A549 (cell line): ENCODE measurements at regions not wholly inside any gene's neighbourhood (a gene's known extent, or its start where the extent isn't known, plus 50 kb on each side); places are given as distances from the start of the nearest gene placed in this dataset.

ENCODE experiments used
- MYC ChIP-seq: IDR thresholded peaks from 2 replicates; pipeline ENCODE4 v1.6.1; 2012; ENCODE audit warnings: mild to moderate bottlenecking, inconsistent platforms, low read length, improper control_type of control experiment, borderline replicate concordance
- TF ChIP-seq, protein P1 (sequence below): fragments of 200-600 bp; sonication (generic); IDR thresholded peaks from 2 replicates; pipeline ENCODE4 v1.6.1; 2016; ENCODE audit warnings: antibody characterized with exemption, mild to moderate bottlenecking, moderate library complexity

DNA sequence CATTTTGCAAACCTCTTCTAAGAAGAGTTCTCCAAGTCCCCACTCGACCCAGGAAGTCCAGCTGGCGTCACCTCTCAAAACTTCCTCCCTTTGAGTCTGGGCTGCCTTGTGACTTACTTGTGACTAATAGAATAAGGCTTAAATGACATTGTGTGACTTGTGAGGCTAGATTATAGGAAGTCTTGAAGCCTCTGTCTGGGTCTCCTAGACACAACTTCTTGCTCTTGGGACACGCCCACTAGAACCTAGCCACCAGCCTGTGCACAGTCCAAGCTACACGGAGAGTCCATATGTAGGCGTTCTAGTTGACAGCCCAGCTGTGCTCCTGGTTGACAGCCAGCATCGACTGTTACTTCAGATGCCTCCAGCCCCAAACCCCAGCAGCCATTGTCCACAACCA lies 66.7 kb upstream of the TANC2 start:
- TF ChIP-seq, protein P1, sequence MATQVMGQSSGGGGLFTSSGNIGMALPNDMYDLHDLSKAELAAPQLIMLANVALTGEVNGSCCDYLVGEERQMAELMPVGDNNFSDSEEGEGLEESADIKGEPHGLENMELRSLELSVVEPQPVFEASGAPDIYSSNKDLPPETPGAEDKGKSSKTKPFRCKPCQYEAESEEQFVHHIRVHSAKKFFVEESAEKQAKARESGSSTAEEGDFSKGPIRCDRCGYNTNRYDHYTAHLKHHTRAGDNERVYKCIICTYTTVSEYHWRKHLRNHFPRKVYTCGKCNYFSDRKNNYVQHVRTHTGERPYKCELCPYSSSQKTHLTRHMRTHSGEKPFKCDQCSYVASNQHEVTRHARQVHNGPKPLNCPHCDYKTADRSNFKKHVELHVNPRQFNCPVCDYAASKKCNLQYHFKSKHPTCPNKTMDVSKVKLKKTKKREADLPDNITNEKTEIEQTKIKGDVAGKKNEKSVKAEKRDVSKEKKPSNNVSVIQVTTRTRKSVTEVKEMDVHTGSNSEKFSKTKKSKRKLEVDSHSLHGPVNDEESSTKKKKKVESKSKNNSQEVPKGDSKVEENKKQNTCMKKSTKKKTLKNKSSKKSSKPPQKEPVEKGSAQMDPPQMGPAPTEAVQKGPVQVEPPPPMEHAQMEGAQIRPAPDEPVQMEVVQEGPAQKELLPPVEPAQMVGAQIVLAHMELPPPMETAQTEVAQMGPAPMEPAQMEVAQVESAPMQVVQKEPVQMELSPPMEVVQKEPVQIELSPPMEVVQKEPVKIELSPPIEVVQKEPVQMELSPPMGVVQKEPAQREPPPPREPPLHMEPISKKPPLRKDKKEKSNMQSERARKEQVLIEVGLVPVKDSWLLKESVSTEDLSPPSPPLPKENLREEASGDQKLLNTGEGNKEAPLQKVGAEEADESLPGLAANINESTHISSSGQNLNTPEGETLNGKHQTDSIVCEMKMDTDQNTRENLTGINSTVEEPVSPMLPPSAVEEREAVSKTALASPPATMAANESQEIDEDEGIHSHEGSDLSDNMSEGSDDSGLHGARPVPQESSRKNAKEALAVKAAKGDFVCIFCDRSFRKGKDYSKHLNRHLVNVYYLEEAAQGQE, result no peak
- no peak for TF ChIP-seq MYC
